ENCODE measurements at regions not wholly inside any gene's neighbourhood (a gene's known extent, or its start where the extent isn't known, plus 50 kb on each side); places are given as distances from the start of the nearest gene placed in this dataset.

DNA sequence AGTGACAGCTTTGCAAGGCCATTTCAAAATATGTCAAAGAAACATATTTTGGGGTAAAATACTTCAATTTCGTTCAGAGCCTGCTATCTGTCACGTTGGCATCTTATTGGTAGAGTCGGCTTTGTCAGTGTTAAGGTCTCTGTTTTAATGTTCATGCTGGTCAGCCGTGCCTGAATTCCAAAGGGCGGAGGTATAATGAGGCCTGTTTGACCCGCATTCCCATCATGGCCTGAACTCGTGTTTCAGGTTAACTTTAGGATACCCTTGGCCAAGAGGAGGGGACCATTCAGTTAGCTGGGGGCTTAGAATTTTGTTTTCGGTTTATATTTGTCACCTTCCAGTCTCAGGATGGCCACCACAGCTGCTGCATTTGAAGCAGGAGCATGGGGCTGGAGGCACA is 236.4 kb downstream of the NFATC2 start:
- Histone ChIP-seq H3K4me1 (ENCODE audit: control insufficient read depth, insufficient read depth, low read length) (peaks cover 4% of the 10 kb centered on the region), H3K36me3 (ENCODE audit: control insufficient read depth, insufficient read depth, low read length) (no peaks in the 10 kb centered on the region), H3K9me3 (ENCODE audit: control insufficient read depth, low read length) (peaks cover 2% of the 10 kb centered on the region), H3K27ac (ENCODE audit: insufficient read depth, low read depth, low read length, poor library complexity, severe bottlenecking) (no peak overlapping the region), H3K27me3 (ENCODE audit: control insufficient read depth, insufficient read depth, low read length, poor library complexity, severe bottlenecking) (no peaks in the 10 kb centered on the region), H3K4me3 (ENCODE audit: insufficient read depth, low read depth, low read length) (no peak overlapping the region)
- 54 to 58% methylated on average over 8 of the region's 8 CpGs for WGBS, 2 experiments

DNA sequence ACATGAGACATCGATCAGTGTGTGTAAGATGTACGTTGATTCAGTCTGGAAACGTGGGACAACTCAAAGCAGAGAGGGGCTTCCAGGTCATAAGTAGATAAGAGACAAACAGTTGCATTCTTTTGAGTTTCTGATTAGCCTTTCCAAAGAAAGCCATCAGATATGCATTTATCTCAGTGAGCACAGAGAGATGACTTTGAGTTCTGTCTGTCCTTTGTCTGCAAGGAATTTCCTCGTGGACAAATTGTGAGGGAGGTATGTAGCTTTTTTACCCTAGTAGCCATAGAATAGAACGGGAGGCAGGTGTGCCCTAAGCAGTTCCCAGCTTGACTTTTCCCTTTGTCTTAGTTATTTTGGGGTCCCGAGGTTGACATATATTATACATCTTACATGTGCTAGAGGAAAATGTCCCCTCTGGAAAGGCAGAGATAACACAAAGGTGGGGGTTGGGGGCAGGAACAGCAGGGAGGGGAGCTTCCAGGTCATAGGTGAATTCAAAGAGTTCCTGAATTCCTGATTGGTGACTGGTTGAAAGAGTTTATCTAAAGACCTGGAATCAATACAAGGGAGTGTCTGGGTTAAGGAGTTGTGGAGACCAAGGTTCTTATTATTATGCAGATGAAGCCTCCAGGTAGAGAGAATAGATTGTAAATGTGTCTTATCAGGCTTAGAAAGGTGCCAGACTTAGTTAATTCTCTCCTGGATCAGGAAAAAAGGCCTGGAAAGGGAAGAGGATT is 237.0 kb downstream of the NFATC2 start:
- Histone ChIP-seq H3K27ac (ENCODE audit: insufficient read depth, low read depth, low read length, poor library complexity, severe bottlenecking) (no peak overlapping the region), H3K4me1 (ENCODE audit: control insufficient read depth, insufficient read depth, low read length) (peaks cover 4% of the 10 kb centered on the region), H3K9me3 (ENCODE audit: control insufficient read depth, low read length) (peaks cover 5% of the 10 kb centered on the region), H3K4me3 (ENCODE audit: insufficient read depth, low read depth, low read length) (no peak overlapping the region), H3K27me3 (ENCODE audit: control insufficient read depth, insufficient read depth, low read length, poor library complexity, severe bottlenecking) (no peaks in the 10 kb centered on the region), H3K36me3 (ENCODE audit: control insufficient read depth, insufficient read depth, low read length) (no peaks in the 10 kb centered on the region)
- 62 to 65% methylated on average over 5 to 6 of the region's 6 CpGs for WGBS, 2 experiments

DNA sequence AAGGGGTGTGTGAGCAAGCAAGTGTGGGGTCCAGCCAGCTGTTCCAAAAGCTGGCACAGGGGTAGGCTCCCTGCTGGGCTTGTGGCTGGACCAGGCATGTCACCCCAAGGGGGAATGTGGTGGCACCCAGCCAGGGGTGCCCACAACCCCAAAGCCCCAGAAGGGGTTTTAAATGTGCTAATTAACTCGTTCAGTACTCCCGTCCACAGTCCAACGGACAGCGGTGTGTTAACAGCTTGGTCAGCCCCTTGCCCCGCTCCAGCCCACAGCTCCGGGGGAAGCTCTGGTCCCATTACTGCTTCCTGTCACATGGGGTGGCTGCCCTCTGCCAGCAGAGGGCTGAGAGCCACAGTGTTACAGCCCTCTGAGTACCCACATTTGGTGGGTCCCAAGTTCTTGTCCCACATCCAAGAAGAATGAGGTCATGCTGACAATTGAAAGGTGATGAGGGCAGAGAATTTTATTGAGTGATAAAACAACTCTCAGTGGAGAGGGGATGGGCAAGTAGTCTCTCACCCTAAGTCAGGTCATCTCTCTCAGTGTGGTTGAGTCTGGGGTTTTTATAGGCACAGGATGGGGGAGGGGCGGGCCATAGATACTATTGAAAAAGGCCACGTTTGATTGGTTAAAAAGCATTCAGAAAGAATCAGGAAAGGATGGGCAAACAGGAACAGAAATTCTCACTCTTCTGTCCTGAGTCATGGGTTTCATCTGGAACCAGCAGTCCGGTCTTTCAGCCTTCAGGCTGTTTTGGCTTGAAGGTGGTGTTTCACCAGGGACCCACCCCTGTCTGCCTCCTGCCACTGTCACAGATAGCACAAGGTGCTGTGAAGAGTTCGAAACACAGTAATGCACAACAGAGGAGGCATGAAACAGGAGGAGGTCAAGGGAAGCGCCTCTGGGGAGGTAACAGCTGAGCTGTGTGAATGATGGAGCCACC is 238.5 kb downstream of the NFATC2 start:
- Histone ChIP-seq H3K36me3 (ENCODE audit: control insufficient read depth, insufficient read depth, low read length) (no peaks in the 10 kb centered on the region), H3K4me3 (ENCODE audit: insufficient read depth, low read depth, low read length) (no peak overlapping the region), H3K27me3 (ENCODE audit: control insufficient read depth, insufficient read depth, low read length, poor library complexity, severe bottlenecking) (no peaks in the 10 kb centered on the region), H3K27ac (ENCODE audit: insufficient read depth, low read depth, low read length, poor library complexity, severe bottlenecking) (no peak overlapping the region), H3K9me3 (ENCODE audit: control insufficient read depth, low read length) (peaks cover 5% of the 10 kb centered on the region), H3K4me1 (ENCODE audit: control insufficient read depth, insufficient read depth, low read length) (peaks cover 4% of the 10 kb centered on the region)
- WGBS, 2 experiments: 95% methylated on average over 11 of the region's 11 CpGs

GRCh38 chr20:51301026-51301425 is 241.5 kb downstream of the NFATC2 start:
- no peak overlapping the region for H3K27ac ChIP-seq (ENCODE audit: insufficient read depth, low read depth, low read length, poor library complexity, severe bottlenecking)
- H3K4me1 ChIP-seq (ENCODE audit: control insufficient read depth, insufficient read depth, low read length): no peaks in the 10 kb centered on the region
- peaks cover 5% of the 10 kb centered on the region for H3K9me3 ChIP-seq (ENCODE audit: control insufficient read depth, low read length)
- no peaks in the 10 kb centered on the region for H3K36me3 ChIP-seq (ENCODE audit: control insufficient read depth, insufficient read depth, low read length)
- H3K4me3 ChIP-seq (ENCODE audit: insufficient read depth, low read depth, low read length): no peak overlapping the region
- 93 to 98% methylated on average over 4 of the region's 4 CpGs for WGBS, 2 experiments
- H3K27me3 ChIP-seq (ENCODE audit: control insufficient read depth, insufficient read depth, low read length, poor library complexity, severe bottlenecking): no peaks in the 10 kb centered on the region

- no peaks in the 10 kb centered on the region for H3K27me3 ChIP-seq (ENCODE audit: control insufficient read depth, insufficient read depth, low read length, poor library complexity, severe bottlenecking)
- peaks cover 5% of the 10 kb centered on the region for H3K9me3 ChIP-seq (ENCODE audit: control insufficient read depth, low read length)
- no peak overlapping the region for H3K4me3 ChIP-seq (ENCODE audit: insufficient read depth, low read depth, low read length)
- H3K4me1 ChIP-seq (ENCODE audit: control insufficient read depth, insufficient read depth, low read length): no peaks in the 10 kb centered on the region
- 82 to 88% methylated on average over 2 of the region's 2 CpGs for WGBS, 2 experiments
- no peaks in the 10 kb centered on the region for H3K36me3 ChIP-seq (ENCODE audit: control insufficient read depth, insufficient read depth, low read length)
- no peak overlapping the region for H3K27ac ChIP-seq (ENCODE audit: insufficient read depth, low read depth, low read length, poor library complexity, severe bottlenecking)
These were observed 242.4 kb downstream of the NFATC2 start for GRCh38 chr20:51300104-51300503.

DNA sequence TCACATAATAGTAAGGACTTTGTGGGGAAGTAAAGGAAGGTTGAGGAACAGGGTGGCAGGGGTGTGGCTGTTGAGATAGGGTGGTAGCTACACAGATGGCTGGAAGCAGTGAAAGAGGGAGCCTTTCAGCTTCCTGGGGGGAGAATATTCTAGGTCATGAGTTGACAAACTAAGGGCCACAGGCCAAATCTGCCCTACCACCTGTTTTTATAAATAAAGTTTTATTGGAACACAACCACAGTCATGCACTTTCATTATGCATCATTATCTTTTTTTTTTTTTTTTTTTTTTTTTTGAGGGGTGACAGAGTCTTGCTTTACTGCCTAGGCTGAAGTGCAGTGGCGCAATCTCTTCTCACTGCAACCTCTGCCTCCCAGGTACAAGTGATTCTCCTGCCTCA is 243.1 kb downstream of the NFATC2 start:
- H3K4me3 ChIP-seq (ENCODE audit: insufficient read depth, low read depth, low read length): no peak overlapping the region
- no peaks in the 10 kb centered on the region for H3K27me3 ChIP-seq (ENCODE audit: control insufficient read depth, insufficient read depth, low read length, poor library complexity, severe bottlenecking)
- H3K36me3 ChIP-seq (ENCODE audit: control insufficient read depth, insufficient read depth, low read length): no peaks in the 10 kb centered on the region
- H3K9me3 ChIP-seq (ENCODE audit: control insufficient read depth, low read length): peaks cover 5% of the 10 kb centered on the region
- WGBS, 2 experiments: 91 to 93% methylated on average over 1 of the region's 1 CpG
- no peak overlapping the region for H3K27ac ChIP-seq (ENCODE audit: insufficient read depth, low read depth, low read length, poor library complexity, severe bottlenecking)
- no peaks in the 10 kb centered on the region for H3K4me1 ChIP-seq (ENCODE audit: control insufficient read depth, insufficient read depth, low read length)

DNA sequence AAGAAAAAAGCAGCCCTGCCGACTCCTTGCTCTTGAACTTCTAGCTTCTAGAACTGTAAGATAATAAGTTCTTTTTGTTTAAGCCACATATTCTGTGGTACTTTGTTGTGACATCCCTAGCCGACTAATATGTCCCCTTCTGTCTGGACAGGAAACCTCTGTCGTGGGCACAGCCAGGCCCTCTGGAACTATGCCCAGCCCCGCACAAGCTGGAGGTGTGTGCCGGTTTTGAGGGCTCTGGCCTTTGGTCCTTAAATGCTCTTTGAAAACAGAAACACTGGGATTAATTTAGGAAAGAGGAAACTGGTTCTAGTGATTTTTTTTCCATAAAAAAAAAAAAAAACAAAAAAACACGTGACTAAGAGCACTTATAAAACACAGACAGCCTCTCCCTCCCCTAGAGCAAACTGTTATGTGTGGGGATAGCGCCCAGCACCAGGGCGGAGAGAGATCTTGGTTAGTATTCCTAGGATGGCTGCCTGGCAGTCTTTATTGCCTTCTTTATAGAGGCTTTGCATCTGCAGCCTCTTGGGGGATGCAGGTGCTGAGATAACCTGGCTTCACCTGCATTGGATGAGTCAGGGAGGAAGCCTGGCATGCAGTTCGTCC is 244.3 kb downstream of the NFATC2 start:
- Histone ChIP-seq H3K27ac (ENCODE audit: insufficient read depth, low read depth, low read length, poor library complexity, severe bottlenecking) (no peak overlapping the region), H3K27me3 (ENCODE audit: control insufficient read depth, insufficient read depth, low read length, poor library complexity, severe bottlenecking) (no peaks in the 10 kb centered on the region), H3K4me1 (ENCODE audit: control insufficient read depth, insufficient read depth, low read length) (no peaks in the 10 kb centered on the region), H3K9me3 (ENCODE audit: control insufficient read depth, low read length) (peaks cover 5% of the 10 kb centered on the region), H3K36me3 (ENCODE audit: control insufficient read depth, insufficient read depth, low read length) (no peaks in the 10 kb centered on the region), H3K4me3 (ENCODE audit: insufficient read depth, low read depth, low read length) (no peak overlapping the region)
- 94 to 95% methylated on average over 8 to 9 of the region's 9 CpGs for WGBS, 2 experiments

DNA sequence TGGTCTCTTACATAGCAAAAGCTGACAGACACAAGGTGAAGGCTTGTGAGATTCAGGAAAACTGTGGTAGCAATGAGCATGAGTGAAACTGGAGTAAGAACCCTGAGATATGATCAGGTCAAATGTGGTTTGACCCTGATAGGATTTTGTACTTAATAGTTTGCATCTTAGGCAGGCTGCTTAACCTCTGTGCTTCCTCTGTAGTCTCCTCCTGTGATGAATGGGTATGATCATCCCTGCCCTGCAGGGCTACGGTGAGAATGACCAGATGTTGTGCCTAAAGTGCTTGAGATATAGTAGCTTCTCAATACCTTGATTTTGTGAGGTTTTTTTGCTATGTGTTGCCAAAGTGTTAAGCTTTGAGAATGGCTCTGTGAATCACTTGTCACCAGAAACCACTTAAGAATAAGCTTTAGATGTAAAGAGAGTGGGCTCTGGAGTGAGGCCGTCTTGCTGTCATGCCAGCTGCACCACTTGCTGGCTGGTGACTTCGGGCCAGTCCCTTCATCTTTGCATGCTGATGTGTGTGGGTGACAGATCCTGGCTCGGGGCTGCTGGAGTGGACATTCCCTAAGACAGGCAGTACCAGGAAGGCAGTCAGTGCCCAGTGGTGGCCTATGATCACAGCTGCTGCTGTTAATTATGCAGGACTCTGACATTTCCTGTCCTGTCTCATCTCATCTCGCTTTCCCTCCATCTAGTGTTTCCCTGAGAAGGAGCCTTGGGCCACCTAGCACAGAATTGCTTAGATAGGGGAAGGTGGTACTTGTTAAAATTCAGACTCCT is 254.7 kb downstream of the NFATC2 start:
- Histone ChIP-seq H3K4me3 (ENCODE audit: insufficient read depth, low read depth, low read length) (no peak overlapping the region), H3K27ac (ENCODE audit: insufficient read depth, low read depth, low read length, poor library complexity, severe bottlenecking) (no peak overlapping the region), H3K9me3 (ENCODE audit: control insufficient read depth, low read length) (no peaks in the 10 kb centered on the region), H3K4me1 (ENCODE audit: control insufficient read depth, insufficient read depth, low read length) (no peaks in the 10 kb centered on the region), H3K27me3 (ENCODE audit: control insufficient read depth, insufficient read depth, low read length, poor library complexity, severe bottlenecking) (no peaks in the 10 kb centered on the region), H3K36me3 (ENCODE audit: control insufficient read depth, insufficient read depth, low read length) (no peaks in the 10 kb centered on the region)
- 89 to 93% methylated on average over 5 of the region's 5 CpGs for WGBS, 2 experiments

- 100% methylated on average over 1 of the region's 1 CpG; no CpG with 5 or more reads in 1 of the 2 experiments for WGBS, 2 experiments
- Histone ChIP-seq H3K27ac (ENCODE audit: insufficient read depth, low read depth, low read length, poor library complexity, severe bottlenecking) (no peak overlapping the region), H3K36me3 (ENCODE audit: control insufficient read depth, insufficient read depth, low read length) (no peaks in the 10 kb centered on the region), H3K4me3 (ENCODE audit: insufficient read depth, low read depth, low read length) (no peak overlapping the region), H3K27me3 (ENCODE audit: control insufficient read depth, insufficient read depth, low read length, poor library complexity, severe bottlenecking) (no peaks in the 10 kb centered on the region), H3K9me3 (ENCODE audit: control insufficient read depth, low read length) (no peaks in the 10 kb centered on the region), H3K4me1 (ENCODE audit: control insufficient read depth, insufficient read depth, low read length) (no peaks in the 10 kb centered on the region)
These were observed 255.8 kb downstream of the NFATC2 start for GRCh38 chr20:51286758-51287157.
